Thoracic aorta (tissue), 2 donors: ENCODE measurements at regions not wholly inside any gene's neighbourhood (a gene's known extent, or its start where the extent isn't known, plus 50 kb on each side); places are given as distances from the start of the nearest gene placed in this dataset.

ENCODE experiments used
- ATAC-seq: fragments of 150-250 bp; one replicate; pipeline ENCODE4 v1.8.0; 2017; ENCODE audit warnings: low read depth; ENCODE audit not compliant: insufficient number of reproducible peaks, low FRiP score
- DNase-seq: peaks from one replicate; pipeline ENCODE4 v3.0.0-alpha.2; 2020; ENCODE audit warnings: low spot score
- H3K27ac ChIP-seq, 2 donors: fragments of 200-600 bp; sonication (generic); 1 replicate in 1 of 2; 2 replicates in 1 of 2; pipeline ENCODE4 v1.5.1; 2016; ENCODE audit warnings: mild to moderate bottlenecking in 2 of 2, moderate library complexity in 2 of 2
- H3K27me3 ChIP-seq: fragments of 200-600 bp; sonication (generic); replicated peaks from 2 replicates; pipeline ENCODE4 v1.6.0; 2016; ENCODE audit warnings: mild to moderate bottlenecking; ENCODE audit not compliant: insufficient read depth
- H3K36me3 ChIP-seq: fragments of 200-600 bp; sonication (generic); one replicate; pipeline ENCODE4 v1.5.1; 2016
- H3K4me1 ChIP-seq, 2 donors: fragments of 200-600 bp; sonication (generic); 1 replicate in 1 of 2; 2 replicates in 1 of 2; pipeline versions ENCODE4 v1.5.1 to v1.6.0; 2016; ENCODE audit warnings: low read depth in 2 of 2, mild to moderate bottlenecking in 1 of 2; ENCODE audit not compliant: control insufficient read depth in 1 of 2
- H3K4me3 ChIP-seq: fragments of 200-600 bp; sonication (generic); 2 replicates; pipeline ENCODE4 v1.5.1; 2016; ENCODE audit warnings: mild to moderate bottlenecking
- H3K9me3 ChIP-seq: fragments of 200-600 bp; sonication (generic); 2 replicates; pipeline ENCODE4 v1.5.1; 2016
- TF ChIP-seq, protein P1 (sequence below): fragments of 200-600 bp; sonication (generic); IDR thresholded peaks from one replicate; pipeline ENCODE4 v1.5.1; 2019; ENCODE audit warnings: antibody characterized with exemption

DNA sequence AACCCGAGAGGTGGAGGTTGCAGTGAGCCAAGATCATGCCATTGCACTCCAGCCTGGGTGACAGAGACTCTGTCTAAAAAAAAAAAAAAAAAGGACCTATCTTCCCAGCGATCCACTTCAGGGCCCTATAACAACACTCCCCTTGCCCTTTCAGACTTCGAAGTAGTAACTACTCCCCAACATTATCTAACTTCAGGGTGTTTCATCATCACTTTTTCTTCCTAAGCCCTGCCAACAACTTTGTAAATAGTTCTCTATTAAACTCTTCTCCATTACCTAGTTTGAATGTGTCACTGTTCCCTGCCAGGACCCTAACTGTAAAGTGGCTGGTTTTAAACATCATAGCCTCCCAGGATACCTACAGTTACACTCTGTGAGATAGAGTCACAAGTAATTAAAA is 220.8 kb downstream of the BTG1 start:
- H3K4me3 ChIP-seq = no peak overlapping the region
- DNase-seq = no peak
- ATAC-seq = no peak
- H3K27ac ChIP-seq = no peak overlapping the region
- no peaks in the 10 kb centered on the region for H3K4me1 ChIP-seq
- no peaks in the 10 kb centered on the region for H3K36me3 ChIP-seq
- no peaks in the 10 kb centered on the region for H3K9me3 ChIP-seq
- TF ChIP-seq, protein P1, sequence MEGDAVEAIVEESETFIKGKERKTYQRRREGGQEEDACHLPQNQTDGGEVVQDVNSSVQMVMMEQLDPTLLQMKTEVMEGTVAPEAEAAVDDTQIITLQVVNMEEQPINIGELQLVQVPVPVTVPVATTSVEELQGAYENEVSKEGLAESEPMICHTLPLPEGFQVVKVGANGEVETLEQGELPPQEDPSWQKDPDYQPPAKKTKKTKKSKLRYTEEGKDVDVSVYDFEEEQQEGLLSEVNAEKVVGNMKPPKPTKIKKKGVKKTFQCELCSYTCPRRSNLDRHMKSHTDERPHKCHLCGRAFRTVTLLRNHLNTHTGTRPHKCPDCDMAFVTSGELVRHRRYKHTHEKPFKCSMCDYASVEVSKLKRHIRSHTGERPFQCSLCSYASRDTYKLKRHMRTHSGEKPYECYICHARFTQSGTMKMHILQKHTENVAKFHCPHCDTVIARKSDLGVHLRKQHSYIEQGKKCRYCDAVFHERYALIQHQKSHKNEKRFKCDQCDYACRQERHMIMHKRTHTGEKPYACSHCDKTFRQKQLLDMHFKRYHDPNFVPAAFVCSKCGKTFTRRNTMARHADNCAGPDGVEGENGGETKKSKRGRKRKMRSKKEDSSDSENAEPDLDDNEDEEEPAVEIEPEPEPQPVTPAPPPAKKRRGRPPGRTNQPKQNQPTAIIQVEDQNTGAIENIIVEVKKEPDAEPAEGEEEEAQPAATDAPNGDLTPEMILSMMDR = no peak
- no peaks in the 10 kb centered on the region for H3K27me3 ChIP-seq

DNA sequence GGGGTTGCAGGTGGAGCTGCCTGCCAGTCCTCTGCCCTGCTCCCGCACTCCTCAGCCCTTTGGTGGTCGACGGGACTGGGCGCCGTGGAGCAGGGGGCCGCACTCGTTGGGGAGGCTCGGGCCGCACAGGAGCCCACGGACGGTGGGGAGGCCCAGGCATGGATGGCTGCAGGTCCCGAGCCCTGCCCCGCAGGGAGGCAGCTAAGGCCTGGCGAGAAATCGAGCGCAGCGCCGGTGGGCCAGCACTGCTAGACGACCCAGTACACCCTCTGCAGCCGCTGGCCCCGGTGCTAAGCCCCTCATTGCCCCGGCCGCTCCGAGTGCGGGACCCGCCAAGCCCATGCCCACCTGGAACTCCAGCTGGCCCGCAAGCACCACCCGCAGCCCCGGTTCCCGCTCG is 221.8 kb downstream of the BTG1 start:
- Histone ChIP-seq H3K4me3 (no peak overlapping the region), H3K9me3 (no peaks in the 10 kb centered on the region), H3K27ac (no peak overlapping the region), H3K27me3 (no peaks in the 10 kb centered on the region), H3K36me3 (no peaks in the 10 kb centered on the region), H3K4me1 (no peaks in the 10 kb centered on the region)
- ATAC-seq (no peak), DNase-seq (no peak)
- TF ChIP-seq, protein P1 = no peak

DNA sequence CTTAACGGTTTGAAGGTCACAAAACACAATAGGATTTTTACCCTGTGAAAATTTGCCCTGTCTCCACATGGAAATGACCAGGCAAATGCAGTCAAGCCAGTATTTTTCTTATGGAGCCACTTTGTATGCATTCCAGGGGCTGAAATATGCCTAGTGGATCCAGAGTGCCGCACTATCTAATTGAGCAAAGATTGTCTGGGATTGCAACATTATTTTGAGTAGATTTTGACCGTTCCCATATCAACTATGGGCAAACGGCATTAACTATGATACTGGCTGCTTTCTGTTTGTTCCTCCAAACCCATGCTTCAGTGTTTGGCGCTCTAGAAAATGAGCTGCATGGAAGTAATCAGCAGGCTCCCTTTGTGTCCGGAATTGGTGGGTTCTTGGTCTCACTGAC is 223.0 kb downstream of the BTG1 start:
- TF ChIP-seq, protein P1 = no peak
- no peak for ATAC-seq

DNA sequence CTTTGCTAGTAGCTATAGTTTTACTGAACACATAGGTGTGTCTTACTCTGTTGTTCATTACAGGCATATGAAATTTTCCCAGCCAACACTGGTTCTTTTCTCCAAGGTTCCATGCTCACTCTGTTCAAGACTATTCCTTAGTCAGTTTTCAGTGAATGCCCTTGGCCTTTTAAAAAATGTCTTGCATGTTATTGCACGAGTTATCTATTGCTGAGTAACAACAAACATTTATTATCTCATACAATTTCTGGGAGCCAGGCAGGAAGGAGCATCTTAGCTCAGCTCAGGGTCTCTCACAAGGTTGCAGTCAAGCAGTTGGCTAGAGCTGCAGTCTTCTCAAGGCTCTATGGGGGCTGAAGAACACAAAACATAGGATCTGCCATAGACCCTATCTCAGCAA is 223.5 kb downstream of the BTG1 start:
- H3K27me3 ChIP-seq = no peaks in the 10 kb centered on the region
- ATAC-seq = no peak
- TF ChIP-seq, protein P1 = no peak
- no peaks in the 10 kb centered on the region for H3K9me3 ChIP-seq
- DNase-seq = no peak
- no peak overlapping the region for H3K27ac ChIP-seq
- no peak overlapping the region for H3K4me3 ChIP-seq
- H3K36me3 ChIP-seq = no peaks in the 10 kb centered on the region
- no peaks in the 10 kb centered on the region for H3K4me1 ChIP-seq

More for the DNA sequence above, 223.0 kb downstream of the BTG1 start:
- H3K36me3 ChIP-seq = no peaks in the 10 kb centered on the region
- H3K27me3 ChIP-seq = no peaks in the 10 kb centered on the region
- H3K4me3 ChIP-seq = no peak overlapping the region
- no peak overlapping the region for H3K27ac ChIP-seq
- no peaks in the 10 kb centered on the region for H3K4me1 ChIP-seq
- DNase-seq = no peak
- no peaks in the 10 kb centered on the region for H3K9me3 ChIP-seq

DNA sequence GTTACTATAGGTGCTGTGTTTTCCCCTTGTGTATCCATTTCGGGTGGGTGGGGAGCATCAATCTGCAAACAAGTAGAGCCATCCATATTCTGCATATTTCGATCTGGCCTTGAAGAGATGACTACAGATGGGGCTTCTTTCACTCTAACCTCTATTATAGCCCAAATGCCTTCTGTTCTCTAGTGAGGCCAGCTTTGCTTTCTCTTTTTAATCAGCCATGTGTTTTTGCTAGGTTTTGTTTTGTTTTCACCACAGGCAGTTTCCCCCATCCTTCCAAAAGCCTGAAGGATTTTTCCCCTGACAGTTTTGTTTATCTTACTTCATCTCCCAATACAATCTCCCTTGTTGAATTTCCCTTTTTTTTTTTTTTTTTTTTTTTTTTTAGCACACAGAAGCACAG is 224.1 kb downstream of the BTG1 start:
- Histone ChIP-seq H3K36me3 (no peaks in the 10 kb centered on the region), H3K4me1 (no peaks in the 10 kb centered on the region), H3K27ac (no peak overlapping the region), H3K27me3 (no peaks in the 10 kb centered on the region), H3K4me3 (no peak overlapping the region), H3K9me3 (no peaks in the 10 kb centered on the region)
- DNase-seq (no peak), ATAC-seq (no peak)
- TF ChIP-seq, protein P1 = no peak
